Stimulated activated CD4-positive, alpha-beta T cell treated with anti-CD3 and anti-CD28 coated beads, TNF-alpha, amount 100 ng/mL, for 24 hours (primary cell): ENCODE measurements at regions not wholly inside any gene's neighbourhood (a gene's known extent, or its start where the extent isn't known, plus 50 kb on each side); places are given as distances from the start of the nearest gene placed in this dataset.

Experiments
- DNase-seq, 3 experiments: peaks; one replicate each; pipeline ENCODE4 v3.0.0-alpha.2; 2020; ENCODE audit warnings: low read depth in 3 of 3

DNA sequence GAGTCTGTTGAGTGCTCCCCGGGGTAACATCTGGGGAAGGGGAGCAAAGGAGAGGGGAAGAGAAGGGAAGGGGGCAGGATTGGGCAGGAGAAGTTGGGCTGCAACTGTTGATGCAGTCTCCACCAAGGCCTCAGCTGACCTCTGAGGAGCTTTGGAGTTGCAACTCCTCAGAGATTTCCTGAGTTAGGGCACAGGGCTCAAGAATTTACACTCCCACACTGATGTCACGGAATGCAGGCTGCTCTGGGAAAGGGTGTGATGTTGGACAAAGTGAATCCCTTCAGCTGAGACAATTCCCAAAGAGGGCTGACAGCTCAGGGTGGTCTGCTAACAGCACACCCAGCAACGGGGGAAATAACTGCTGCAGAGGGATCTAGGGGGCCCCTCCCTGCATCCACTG lies 295.6 kb downstream of the PCNX1 start:
- DNase-seq, result no peak

- DNase-seq, result no peak
Observed at GRCh38 chr14:71203306-71203705, 296.0 kb downstream of the PCNX1 start.

- no peak for DNase-seq
Observed at GRCh38 chr14:71204231-71204630, 297.0 kb downstream of the PCNX1 start.

GRCh38 chr14:71204768-71205167 lies 297.5 kb downstream of the PCNX1 start:
- DNase-seq, result no peak

DNA sequence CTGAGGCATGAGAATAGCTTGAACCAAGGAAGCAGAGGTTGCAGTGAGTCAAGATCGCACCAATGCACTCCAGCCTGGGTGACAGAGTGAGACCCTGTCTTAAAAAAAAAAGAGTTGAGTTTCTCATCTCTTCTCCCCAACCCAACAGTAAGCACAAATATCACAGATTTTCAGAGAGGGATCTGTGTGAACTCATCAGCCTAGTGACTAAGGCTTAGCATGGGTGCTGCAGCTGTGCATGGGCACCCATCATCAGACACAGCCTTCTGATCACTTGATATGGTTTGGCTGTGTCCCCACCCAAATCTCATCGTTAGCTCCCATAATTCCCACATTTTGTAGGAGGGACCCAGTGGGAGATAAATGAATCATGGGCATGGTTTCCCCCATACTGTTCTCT lies 298.9 kb downstream of the PCNX1 start:
- DNase-seq, result no peak

DNA sequence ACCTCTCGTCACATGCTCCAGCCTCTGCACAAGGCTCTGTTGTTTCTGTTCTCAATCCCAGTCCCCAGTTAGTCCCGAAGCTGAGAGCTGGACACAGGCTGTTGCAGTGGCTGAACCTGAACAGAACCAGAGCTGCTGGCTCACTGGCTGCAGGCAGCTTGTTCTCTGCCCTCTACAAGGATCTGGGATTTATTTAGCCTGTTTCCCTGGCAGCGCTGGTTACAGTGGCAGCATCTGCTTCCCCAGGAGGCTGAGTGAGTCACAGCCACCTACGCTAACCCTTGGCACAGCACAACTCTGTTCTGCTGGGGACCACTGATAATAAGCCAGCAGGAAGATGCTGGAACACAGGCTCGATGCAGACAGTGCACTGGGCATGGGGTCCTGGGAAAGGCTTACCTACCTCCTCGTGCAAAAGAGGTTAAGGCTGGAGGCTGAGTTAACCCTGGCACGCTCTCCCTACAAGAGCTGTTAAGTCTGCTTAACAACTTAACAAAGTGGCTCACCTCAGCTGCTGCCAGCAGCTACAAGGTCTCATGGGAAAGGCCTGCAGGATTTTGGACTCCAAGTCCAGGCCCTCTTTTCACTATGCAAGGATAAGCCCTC lies 299.6 kb downstream of the PCNX1 start:
- DNase-seq, result no peak

DNA sequence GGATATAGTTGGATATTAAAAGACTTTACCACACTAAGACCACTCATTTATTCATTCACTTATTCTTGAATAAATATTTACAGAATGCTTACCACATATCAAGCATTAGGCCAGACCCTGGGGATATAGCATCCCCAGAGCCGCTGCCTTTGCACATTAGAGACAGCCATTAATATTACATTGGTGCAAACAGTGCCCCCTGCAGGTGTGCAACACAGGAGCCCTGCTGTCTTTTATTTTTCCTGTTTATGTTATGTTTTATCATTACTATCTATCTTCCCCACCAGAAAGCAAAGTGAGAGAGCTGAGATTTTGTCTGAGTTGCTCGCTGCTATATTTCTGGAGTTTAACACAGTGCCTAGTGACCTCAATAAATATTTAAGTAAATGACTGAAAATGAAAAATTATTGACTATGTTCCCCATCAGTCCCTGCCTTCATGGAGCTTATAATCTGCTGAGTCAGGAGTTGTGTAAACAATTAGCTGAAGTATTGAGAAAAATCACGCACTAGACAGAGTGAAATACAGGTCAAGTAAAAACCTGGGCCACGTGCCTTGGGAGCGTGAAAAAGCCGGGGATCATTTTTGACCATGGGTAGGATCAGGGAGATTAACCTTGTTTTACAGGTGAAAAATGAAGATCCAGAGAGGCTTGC lies 301.6 kb downstream of the PCNX1 start:
- DNase-seq, result no peak

DNA sequence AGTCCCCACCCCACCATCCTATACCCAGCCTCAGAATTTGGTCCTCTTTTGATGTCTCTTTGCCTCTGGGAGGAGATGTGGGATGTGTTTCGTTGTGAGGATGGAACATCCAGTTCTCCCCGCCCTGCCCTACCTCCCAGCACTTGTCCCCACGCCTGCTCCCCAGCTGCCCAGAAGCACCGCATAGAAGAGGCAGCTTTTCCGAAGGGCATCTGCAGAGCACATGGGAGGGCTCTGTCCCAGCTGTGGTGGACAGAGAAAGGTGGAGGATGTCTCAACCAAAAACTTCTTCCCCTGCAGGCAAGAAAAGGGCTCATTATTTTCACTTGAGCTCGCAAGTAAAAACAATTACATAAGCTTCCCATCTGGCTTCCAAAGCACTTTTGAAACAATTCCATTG lies 302.6 kb downstream of the PCNX1 start:
- no peak for DNase-seq

DNA sequence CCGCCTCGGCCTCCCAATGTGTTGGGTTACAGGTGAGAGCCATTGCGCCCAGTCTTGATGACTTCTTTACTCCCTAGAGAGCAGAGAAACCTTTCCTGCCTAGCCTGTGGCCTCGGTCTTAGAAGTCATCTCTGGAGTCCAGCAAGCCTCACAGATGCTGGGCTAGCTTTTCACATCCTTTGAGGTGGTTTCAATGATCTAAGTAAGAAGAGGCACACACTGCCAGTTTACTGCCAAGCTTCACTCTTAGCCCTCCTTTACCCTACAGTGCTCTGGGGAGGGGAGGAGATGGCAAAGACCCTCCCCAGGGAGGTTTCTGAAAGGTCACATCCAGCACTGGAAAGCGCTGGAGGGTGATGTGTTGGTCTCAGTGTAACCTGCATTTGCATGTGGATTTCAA lies 304.8 kb downstream of the PCNX1 start:
- no peak for DNase-seq

- no peak for DNase-seq
Observed at GRCh38 chr14:71212683-71213107, 305.4 kb downstream of the PCNX1 start.

DNA sequence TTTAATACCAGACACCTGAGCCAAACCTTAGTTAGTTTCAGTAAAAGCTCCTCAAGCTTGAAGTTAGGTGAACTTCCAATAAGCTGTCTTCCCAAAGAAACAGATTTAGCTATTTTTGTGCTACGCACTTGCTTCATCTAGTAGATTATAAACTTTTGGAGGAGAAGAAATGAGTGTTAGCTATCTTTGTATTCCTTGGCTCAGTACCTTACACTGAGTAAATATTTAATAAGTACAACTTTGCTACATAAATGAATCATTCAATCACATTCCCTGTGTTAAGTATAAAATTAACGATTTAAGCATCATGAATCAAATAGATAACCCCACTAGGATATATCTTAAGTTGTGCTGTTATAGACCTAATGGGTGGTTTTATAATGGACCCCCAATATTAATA lies 307.0 kb downstream of the PCNX1 start:
- DNase-seq, result no peak

- no peak for DNase-seq
Observed at GRCh38 chr14:71220462-71220861, 313.2 kb downstream of the PCNX1 start.

GRCh38 chr14:71221119-71221518 lies 313.9 kb downstream of the PCNX1 start:
- DNase-seq, result no peak

DNA sequence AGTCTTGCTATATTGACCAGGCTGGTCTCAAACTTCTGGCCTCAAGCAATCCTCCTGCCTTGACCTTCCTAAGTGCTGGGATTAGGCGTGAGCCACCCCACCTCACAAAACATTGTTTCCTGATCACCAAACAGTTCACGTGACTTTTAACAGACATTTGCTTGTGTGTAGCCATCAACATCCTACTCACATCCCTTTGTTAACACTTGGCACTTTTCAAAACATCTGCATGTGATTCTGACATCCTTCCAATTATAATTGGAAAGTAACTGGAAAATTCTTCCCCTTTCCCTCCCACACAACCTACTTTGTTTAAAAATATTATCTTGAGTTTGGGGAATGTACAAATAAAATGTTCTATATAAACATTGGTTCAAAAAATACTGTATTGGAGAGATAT lies 317.9 kb downstream of the PCNX1 start:
- DNase-seq, result no peak

- no peak for DNase-seq
Observed at GRCh38 chr14:71228711-71229110, 321.5 kb downstream of the PCNX1 start.

- no peak for DNase-seq
Observed at GRCh38 chr14:71229875-71230274, 322.6 kb downstream of the PCNX1 start.

- DNase-seq, result no peak
Observed at GRCh38 chr14:71230897-71231296, 323.6 kb downstream of the PCNX1 start.

DNA sequence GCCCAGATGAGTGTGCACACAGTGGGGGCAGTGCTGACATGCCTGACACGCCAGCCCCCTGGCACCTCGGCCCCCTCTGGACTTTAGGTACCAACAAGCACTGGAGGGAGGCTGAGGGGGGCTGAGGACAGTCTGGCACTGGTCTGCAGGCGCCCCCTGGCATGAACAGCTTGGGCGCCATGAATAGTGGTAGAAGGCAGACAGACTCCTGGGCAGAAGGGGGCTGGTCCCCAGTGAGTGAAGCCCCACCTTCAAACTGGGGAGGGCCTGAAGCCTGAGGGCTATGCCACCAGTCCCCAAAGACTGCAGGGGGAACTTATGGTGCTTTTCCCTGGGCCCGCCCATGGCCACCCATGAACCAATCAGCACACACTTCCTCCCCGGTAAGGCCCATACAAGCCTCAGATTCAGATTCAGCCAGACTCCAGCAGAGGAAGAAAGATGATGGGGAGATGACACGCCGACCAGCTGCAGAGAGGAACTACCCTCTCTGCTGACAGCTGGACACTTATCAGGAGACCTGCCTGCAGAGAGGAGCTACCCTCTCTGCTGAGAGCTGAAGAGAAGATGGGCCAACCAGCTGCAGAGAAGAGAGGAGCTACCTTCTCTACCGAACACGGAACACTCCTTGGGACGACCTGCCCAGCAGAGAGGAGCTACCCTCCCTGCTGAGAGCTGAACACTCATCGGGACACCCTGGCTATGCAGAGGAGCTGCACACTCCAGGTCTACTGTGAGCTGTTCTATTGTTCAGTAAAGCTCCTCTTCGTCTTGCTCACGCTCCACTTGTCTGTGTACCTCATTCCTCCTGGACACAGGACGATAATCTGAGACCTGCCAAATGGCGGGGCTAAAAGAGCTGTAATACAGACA lies 324.5 kb downstream of the PCNX1 start:
- DNase-seq, result no peak

GRCh38 chr14:71232506-71232905 lies 325.2 kb downstream of the PCNX1 start:
- DNase-seq, result no peak

DNA sequence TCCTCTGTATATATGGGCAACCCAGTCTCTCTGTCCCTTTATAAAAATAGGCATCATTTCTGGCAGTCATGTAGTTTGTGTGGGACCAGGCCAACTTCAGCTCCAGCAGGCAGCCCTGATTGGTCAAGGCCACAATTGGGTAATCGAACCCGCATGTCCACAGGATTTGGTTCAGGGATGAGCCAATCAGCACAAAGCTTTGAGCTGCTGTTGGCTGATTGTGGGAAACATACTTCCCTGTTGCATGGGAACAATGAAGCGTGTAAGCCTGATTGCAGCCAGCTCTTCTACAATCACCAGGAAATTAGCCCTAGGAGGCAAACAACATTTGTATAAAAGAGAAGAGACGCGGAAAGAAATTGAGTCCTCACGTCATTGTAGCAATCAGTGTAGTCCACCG lies 328.6 kb downstream of the PCNX1 start:
- no peak for DNase-seq

- DNase-seq, result no peak
Observed at GRCh38 chr14:71236487-71236886, 329.2 kb downstream of the PCNX1 start.

GRCh38 chr14:71237556-71237955 lies 330.3 kb downstream of the PCNX1 start:
- DNase-seq, result no peak

DNA sequence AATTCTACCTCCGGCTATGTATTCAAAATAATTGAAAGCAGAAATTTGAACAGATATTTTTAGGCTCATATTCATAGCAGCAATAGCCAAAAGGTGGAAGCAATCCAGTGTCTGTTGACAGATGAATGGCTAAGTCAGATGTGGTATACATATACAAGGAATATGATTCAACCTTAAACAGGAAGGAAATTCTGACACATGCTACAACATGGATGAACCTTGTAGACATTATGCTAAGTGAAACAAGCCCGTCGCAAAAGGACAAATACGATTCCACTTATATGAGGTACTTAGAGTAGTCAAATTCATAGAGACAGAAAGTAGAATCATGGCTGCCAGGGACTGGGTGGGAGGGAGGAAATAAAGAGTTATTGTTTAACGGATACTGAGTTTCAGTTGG lies 331.6 kb downstream of the PCNX1 start:
- DNase-seq, result no peak
